ENCODE measurements at regions not wholly inside any gene's neighbourhood (a gene's known extent, or its start where the extent isn't known, plus 50 kb on each side); places are given as distances from the start of the nearest gene placed in this dataset.

DNA sequence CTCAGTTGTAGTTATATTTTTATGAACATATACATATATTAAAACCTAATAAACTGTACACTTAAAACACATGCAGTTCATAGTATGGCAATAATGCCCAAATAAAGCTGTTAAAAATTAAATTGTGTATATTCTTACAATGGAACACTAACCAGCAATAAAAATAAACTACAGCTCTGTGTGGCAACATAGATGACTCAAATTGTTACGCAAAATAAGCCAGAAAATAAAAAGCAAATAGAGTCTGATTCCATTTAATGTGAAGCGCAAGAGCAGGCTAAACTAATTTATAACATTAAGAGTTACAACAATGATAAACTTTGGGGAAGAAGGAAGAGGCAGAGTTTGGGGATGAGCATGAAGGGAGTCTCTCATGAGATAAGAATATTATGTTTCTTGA is 597.3 kb downstream of the TLE1 start:
- TF ChIP-seq, protein P1, sequence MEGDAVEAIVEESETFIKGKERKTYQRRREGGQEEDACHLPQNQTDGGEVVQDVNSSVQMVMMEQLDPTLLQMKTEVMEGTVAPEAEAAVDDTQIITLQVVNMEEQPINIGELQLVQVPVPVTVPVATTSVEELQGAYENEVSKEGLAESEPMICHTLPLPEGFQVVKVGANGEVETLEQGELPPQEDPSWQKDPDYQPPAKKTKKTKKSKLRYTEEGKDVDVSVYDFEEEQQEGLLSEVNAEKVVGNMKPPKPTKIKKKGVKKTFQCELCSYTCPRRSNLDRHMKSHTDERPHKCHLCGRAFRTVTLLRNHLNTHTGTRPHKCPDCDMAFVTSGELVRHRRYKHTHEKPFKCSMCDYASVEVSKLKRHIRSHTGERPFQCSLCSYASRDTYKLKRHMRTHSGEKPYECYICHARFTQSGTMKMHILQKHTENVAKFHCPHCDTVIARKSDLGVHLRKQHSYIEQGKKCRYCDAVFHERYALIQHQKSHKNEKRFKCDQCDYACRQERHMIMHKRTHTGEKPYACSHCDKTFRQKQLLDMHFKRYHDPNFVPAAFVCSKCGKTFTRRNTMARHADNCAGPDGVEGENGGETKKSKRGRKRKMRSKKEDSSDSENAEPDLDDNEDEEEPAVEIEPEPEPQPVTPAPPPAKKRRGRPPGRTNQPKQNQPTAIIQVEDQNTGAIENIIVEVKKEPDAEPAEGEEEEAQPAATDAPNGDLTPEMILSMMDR (IDR thresholded peaks at IDR 0.05; ENCODE audit: low read depth, low read length), result no peak
- no peak for DNase-seq (ENCODE audit: extremely low read depth, low read depth)

DNA sequence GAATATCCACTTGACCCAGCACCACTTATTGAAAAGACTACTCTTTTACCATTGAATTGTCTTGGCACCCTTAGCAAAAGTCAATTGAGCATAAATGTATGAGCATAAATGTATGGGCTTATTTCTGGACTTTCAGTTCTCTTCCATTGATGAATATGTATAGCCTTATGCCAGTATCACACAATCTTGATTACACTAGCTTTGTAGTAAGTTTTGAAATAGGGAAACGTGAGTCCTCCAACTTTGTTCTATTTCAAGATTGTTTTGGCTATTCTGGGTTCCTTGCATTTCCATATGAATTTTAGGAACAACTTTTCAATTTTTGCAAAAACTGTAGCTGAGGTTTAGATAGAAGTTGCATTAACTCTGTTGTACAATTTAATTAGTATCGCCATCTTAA is 601.0 kb downstream of the TLE1 start:
- no peak for DNase-seq (ENCODE audit: extremely low read depth, low read depth)
- TF ChIP-seq, protein P1 (IDR thresholded peaks at IDR 0.05; ENCODE audit: low read depth, low read length), result no peak

GRCh38 chr9:81086416-81086815 is 602.9 kb downstream of the TLE1 start:
- no peak for DNase-seq (ENCODE audit: extremely low read depth, low read depth)
- TF ChIP-seq, protein P1 (IDR thresholded peaks at IDR 0.05; ENCODE audit: low read depth, low read length), result no peak

DNA sequence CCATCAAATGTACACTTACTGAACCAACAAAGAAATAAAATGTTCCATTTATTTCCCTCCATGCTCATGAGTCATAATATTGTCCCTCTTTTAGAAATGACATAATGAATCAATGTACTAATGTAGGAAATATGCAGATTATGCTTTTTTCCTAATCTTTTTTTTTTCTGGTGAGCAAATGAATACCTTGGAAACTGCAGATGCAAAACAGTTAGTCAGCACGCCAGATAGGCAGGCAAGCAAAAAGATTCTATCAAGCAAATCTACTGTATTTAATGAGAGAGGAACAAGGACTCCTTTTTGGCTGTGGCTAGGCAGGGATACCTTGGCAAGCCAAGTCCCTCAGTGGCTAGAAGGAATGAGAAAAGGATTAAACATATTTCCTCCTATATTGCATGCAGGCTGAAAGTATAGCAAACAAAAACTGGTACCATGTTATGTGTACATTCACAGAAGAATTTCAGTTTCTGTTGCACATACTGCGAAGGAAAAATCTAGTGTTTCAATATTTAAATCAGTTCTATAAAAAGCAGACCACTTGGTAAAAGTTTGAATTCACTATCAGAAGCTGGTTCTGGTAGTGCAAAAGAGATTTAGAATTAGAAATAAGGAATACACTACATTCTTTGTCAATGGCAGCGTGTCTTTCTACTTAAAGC is 605.4 kb downstream of the TLE1 start:
- TF ChIP-seq, protein P1 (IDR thresholded peaks at IDR 0.05; ENCODE audit: low read depth, low read length), result no peak
- peak; percentile 11 for DNase-seq (ENCODE audit: extremely low read depth, low read depth)

DNA sequence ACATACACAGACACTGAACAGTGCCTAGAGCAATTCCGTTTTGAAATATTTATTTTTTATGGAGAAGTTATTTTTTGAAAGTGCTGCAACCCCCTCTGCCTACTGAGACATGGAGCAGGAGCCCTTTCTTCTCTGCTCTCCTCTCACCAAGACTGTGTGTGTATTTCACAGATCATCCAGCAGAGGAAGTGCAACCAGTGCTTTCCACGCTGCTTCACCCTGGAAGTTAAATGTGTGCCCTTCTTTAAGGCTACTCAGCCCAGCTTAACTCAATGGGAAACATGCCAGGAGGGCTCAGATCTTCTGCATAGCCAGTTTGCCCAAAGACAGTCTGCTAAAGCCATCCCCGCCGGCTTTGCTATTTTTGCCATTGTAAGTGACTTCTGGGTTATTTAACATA is 606.3 kb downstream of the TLE1 start:
- DNase-seq (ENCODE audit: extremely low read depth, low read depth), result no peak
- TF ChIP-seq, protein P1 (IDR thresholded peaks at IDR 0.05; ENCODE audit: low read depth, low read length), result no peak

DNA sequence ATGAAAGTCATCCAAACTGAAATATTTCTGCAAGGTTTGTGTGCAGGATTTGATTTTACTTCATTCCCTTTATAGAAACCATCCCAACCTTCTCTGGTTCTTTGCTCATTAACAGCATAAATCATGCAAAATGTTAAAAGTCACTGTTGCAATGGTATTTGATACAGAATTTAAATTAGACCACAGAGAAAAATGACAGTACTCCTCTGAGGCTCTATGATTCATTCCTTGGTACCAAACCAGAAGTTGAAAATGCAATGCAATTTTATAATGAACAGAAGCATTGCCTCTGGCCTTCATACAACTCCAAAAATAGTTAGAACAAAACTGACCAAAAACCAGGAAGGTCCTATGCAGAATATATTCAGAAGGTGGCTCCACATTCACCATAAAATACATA is 607.1 kb downstream of the TLE1 start:
- no peak for DNase-seq (ENCODE audit: extremely low read depth, low read depth)
- TF ChIP-seq, protein P1 (IDR thresholded peaks at IDR 0.05; ENCODE audit: low read depth, low read length), result no peak

- TF ChIP-seq, protein P1 (IDR thresholded peaks at IDR 0.05; ENCODE audit: low read depth, low read length), result no peak
- DNase-seq (ENCODE audit: extremely low read depth, low read depth), result no peak
These were observed 608.4 kb downstream of the TLE1 start for GRCh38 chr9:81080900-81081299.

Data from AG09319 (cell line).